ENCODE measurements at regions not wholly inside any gene's neighbourhood (a gene's known extent, or its start where the extent isn't known, plus 50 kb on each side); places are given as distances from the start of the nearest gene placed in this dataset.

DNA sequence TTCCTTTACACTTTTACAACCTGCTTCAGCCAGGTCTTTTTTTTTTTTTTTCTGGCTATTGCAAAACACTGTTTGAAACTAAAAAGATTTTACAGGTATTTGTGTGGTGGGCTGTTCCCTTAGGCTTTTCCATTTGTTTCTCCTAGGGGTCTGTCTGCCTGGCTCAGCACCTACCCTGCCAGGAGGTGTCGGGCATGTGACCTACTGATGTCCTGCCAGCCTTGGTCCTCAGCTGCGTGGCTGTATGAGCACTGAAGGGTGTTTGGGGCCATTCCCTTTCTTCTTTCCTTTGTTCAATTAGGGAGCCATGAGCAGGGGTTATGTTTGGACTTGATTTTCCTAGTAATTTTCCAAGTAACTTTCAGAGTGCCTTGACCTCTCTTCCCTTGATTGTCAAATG lies 269.2 kb upstream of the SALL1 start:
- WGBS (ENCODE audit: insufficient coverage): 79% methylated on average over 2 of the region's 2 CpGs
- H3K4me3 ChIP-seq (ENCODE audit: low read length): no peak overlapping the region

DNA sequence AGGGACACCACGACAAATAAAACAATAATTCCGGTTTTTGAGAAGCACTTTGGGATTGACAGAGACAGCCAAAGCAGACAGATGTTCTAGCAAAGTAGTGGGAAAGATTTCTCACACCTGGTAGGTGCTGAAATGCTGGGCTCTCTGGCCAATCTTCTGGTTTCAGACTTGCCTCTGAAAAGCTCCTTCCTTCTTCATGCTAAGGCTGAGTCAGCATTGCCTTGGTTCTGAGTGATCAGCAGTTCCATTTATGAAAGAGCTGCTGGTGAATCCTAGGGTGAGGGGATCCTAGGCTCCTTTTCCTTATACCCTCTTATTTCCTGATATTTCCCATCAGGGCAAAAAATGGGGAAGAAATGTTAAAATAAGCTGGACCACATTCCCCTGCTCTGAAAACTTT lies 268.7 kb upstream of the SALL1 start:
- WGBS (ENCODE audit: insufficient coverage): 50% methylated on average over 1 of the region's 2 CpGs
- Histone ChIP-seq H3K36me3 (ENCODE audit: control insufficient read depth, insufficient read depth, low read length) (no peaks in the 10 kb centered on the region), H3K27me3 (ENCODE audit: control insufficient read depth, insufficient read depth, low read length) (no peaks in the 10 kb centered on the region), H3K4me3 (ENCODE audit: low read length) (no peak overlapping the region), H3K9me3 (replicated peaks; ENCODE audit: control insufficient read depth, low read depth, low read length) (no peaks in the 10 kb centered on the region), H3K4me1 (ENCODE audit: control insufficient read depth, insufficient read depth, low read length) (no peaks in the 10 kb centered on the region), H3K27ac (ENCODE audit: low read length) (no peak overlapping the region)
- DNase-seq: peak; percentile 7

More for the DNA sequence above, 269.2 kb upstream of the SALL1 start:
- no peak for DNase-seq
- Histone ChIP-seq H3K4me1 (ENCODE audit: control insufficient read depth, insufficient read depth, low read length) (no peaks in the 10 kb centered on the region), H3K27ac (ENCODE audit: low read length) (no peak overlapping the region), H3K36me3 (ENCODE audit: control insufficient read depth, insufficient read depth, low read length) (no peaks in the 10 kb centered on the region), H3K9me3 (replicated peaks; ENCODE audit: control insufficient read depth, low read depth, low read length) (no peaks in the 10 kb centered on the region), H3K27me3 (ENCODE audit: control insufficient read depth, insufficient read depth, low read length) (no peaks in the 10 kb centered on the region)

DNA sequence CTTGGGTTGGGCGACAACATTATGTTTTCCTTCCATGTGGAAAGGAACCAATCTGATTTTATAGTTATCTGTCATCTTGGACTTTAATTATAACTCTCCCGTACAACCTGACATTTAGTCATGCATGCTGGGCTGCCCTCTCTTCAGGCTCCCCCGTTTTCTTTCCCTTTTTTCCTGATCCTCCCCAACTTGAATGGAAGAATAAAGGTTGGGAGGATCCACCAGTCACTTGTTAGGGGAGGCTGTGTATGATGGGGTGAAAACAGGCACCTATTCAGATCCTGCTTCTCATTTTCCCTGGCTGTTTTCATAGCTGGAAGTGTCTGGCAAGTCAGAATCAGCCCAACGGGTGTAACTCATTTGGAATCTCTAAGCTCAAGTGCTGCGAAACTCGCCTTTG lies 267.2 kb upstream of the SALL1 start:
- Histone ChIP-seq H3K27ac (ENCODE audit: low read length) (no peak overlapping the region), H3K4me3 (ENCODE audit: low read length) (no peak overlapping the region), H3K27me3 (ENCODE audit: control insufficient read depth, insufficient read depth, low read length) (no peaks in the 10 kb centered on the region), H3K9me3 (replicated peaks; ENCODE audit: control insufficient read depth, low read depth, low read length) (no peaks in the 10 kb centered on the region), H3K36me3 (ENCODE audit: control insufficient read depth, insufficient read depth, low read length) (no peaks in the 10 kb centered on the region), H3K4me1 (ENCODE audit: control insufficient read depth, insufficient read depth, low read length) (no peaks in the 10 kb centered on the region)
- 69% methylated on average over 3 of the region's 6 CpGs for WGBS (ENCODE audit: insufficient coverage)
- DNase-seq: no peak

DNA sequence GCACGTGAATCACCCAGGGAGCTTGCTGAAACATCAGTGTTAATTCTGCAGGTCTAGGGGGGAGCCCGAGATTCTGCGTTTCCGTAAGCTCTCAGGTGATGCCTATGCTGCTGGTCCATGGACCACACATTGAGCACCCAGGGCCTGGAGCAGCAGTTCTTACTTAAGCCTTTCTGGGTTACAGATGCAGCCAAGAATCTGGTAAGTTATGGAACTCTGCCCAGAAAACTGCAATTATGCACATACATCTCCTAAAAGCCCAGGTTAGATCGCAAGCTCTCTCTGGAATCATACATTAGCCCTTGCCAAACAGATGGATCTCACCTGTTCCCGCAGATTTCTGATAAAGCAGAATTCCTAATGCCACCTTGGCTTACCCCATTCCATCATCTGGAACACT lies 265.9 kb upstream of the SALL1 start:
- H3K36me3 ChIP-seq (ENCODE audit: control insufficient read depth, insufficient read depth, low read length): no peaks in the 10 kb centered on the region
- peak; percentile 38 for DNase-seq
- no peak overlapping the region for H3K27ac ChIP-seq (ENCODE audit: low read length)
- H3K4me3 ChIP-seq (ENCODE audit: low read length): no peak overlapping the region
- no peaks in the 10 kb centered on the region for H3K4me1 ChIP-seq (ENCODE audit: control insufficient read depth, insufficient read depth, low read length)
- no peaks in the 10 kb centered on the region for H3K9me3 ChIP-seq (replicated peaks; ENCODE audit: control insufficient read depth, low read depth, low read length)
- 32% methylated on average over 6 of the region's 6 CpGs for WGBS (ENCODE audit: insufficient coverage)
- no peaks in the 10 kb centered on the region for H3K27me3 ChIP-seq (ENCODE audit: control insufficient read depth, insufficient read depth, low read length)

DNA sequence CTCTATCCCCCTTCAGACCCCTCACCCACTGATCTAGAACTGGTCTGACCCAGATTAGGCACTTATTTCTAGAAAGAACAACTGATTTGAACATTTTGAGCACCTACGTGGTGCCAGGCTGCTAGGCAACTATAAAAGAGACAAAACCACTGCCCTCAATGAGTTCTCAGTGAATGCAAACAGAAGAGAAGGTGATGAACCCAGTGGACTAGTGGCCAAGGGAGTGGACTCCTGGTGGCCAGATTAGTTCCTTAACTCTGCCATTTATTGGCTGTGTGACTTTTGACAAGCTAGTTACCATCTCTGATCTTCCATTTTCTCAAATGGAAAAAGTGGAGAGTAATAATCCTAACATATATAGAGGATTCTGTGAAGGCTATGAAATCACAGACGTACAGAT lies 259.1 kb upstream of the SALL1 start:
- Histone ChIP-seq H3K9me3 (replicated peaks; ENCODE audit: control insufficient read depth, low read depth, low read length) (no peaks in the 10 kb centered on the region), H3K27ac (ENCODE audit: low read length) (no peak overlapping the region), H3K4me1 (ENCODE audit: control insufficient read depth, insufficient read depth, low read length) (no peaks in the 10 kb centered on the region), H3K27me3 (ENCODE audit: control insufficient read depth, insufficient read depth, low read length) (no peaks in the 10 kb centered on the region), H3K4me3 (ENCODE audit: low read length) (no peak overlapping the region), H3K36me3 (ENCODE audit: control insufficient read depth, insufficient read depth, low read length) (no peaks in the 10 kb centered on the region)
- no CpG with 5 or more reads among the region's 2 CpGs for WGBS (ENCODE audit: insufficient coverage)
- no peak for DNase-seq

DNA sequence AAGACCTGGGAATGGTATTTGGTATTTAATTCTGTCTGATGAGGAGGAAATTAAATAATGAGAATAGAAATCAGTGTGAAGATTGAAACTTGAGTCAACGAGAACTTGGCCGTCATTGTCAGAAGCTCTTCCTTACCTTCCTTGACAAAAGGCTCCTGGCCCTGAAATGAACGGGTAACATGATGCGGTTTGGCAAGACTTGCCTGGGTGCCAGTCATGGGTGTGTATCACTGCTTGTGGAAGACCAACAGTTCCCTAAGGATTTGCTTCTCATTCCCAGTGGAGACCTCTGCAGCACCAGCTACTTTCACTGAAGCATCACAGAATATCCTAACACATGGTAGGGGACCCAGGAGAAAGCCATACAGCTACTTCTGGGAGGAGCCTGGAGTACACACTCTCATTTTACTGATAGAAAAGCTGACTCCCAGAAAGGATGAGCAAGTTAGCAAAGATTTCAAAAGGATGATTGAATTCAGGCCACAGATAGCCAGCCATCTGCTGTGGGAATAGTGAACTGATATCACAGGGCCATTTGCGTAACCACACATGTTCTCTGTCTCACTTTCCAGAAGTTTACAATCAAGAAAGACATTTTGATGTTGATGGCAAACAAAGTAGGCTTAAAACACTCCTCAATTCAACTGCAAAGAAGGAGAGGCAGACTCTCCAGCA lies 258.1 kb upstream of the SALL1 start:
- H3K27ac ChIP-seq (ENCODE audit: low read length): no peak overlapping the region
- H3K9me3 ChIP-seq (replicated peaks; ENCODE audit: control insufficient read depth, low read depth, low read length): no peaks in the 10 kb centered on the region
- no peaks in the 10 kb centered on the region for H3K36me3 ChIP-seq (ENCODE audit: control insufficient read depth, insufficient read depth, low read length)
- 100% methylated on average over 1 of the region's 5 CpGs for WGBS (ENCODE audit: insufficient coverage)
- H3K27me3 ChIP-seq (ENCODE audit: control insufficient read depth, insufficient read depth, low read length): no peaks in the 10 kb centered on the region
- no peak overlapping the region for H3K4me3 ChIP-seq (ENCODE audit: low read length)
- no peaks in the 10 kb centered on the region for H3K4me1 ChIP-seq (ENCODE audit: control insufficient read depth, insufficient read depth, low read length)
- DNase-seq: no peak

DNA sequence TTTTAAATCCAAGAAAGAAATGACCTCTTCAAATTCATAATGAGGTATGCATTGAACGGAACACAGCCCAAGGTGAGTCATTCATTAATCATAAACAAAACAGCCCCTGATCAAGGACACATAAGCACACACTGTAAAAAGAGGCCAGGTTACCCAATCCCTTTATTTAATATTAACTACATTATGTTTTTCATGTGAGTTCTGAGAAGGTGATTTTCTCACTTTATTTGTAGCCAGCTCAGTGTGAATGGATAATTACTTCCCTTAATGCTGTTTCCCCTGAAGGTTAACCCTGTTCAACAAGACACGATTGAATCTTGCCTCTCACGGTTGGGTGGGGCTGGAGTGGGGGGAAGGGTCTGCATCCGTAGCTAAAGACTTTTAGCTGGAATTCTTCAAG lies 257.3 kb upstream of the SALL1 start:
- DNase-seq: no peak
- no peak overlapping the region for H3K27ac ChIP-seq (ENCODE audit: low read length)
- H3K27me3 ChIP-seq (ENCODE audit: control insufficient read depth, insufficient read depth, low read length): no peaks in the 10 kb centered on the region
- H3K36me3 ChIP-seq (ENCODE audit: control insufficient read depth, insufficient read depth, low read length): no peaks in the 10 kb centered on the region
- H3K4me3 ChIP-seq (ENCODE audit: low read length): no peak overlapping the region
- WGBS (ENCODE audit: insufficient coverage): no CpG with 5 or more reads among the region's 4 CpGs
- H3K9me3 ChIP-seq (replicated peaks; ENCODE audit: control insufficient read depth, low read depth, low read length): no peaks in the 10 kb centered on the region
- H3K4me1 ChIP-seq (ENCODE audit: control insufficient read depth, insufficient read depth, low read length): no peaks in the 10 kb centered on the region

DNA sequence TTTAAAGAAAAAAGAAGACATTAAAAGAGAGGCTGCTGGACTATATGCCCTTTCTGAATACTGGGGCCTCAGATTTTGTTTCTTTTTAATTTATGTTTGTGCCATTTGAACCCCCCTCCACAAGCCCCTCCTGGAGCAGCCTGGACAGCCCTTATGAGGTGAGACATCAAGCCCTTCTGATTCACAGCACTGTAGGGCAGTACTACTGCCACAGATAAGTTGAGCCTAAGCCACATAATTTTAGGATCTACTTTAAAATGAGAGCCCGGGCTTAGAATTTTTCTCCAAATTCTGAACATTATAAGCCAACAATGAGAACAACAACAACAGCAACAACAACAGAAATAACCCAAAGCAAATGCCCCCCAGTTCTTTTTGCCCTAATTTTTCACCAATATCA lies 256.9 kb upstream of the SALL1 start:
- Histone ChIP-seq H3K27ac (ENCODE audit: low read length) (no peak overlapping the region), H3K9me3 (replicated peaks; ENCODE audit: control insufficient read depth, low read depth, low read length) (no peaks in the 10 kb centered on the region), H3K4me1 (ENCODE audit: control insufficient read depth, insufficient read depth, low read length) (no peaks in the 10 kb centered on the region), H3K27me3 (ENCODE audit: control insufficient read depth, insufficient read depth, low read length) (no peaks in the 10 kb centered on the region), H3K36me3 (ENCODE audit: control insufficient read depth, insufficient read depth, low read length) (no peaks in the 10 kb centered on the region), H3K4me3 (ENCODE audit: low read length) (no peak overlapping the region)
- no CpG with 5 or more reads among the region's 1 CpG for WGBS (ENCODE audit: insufficient coverage)
- DNase-seq: no peak

DNA sequence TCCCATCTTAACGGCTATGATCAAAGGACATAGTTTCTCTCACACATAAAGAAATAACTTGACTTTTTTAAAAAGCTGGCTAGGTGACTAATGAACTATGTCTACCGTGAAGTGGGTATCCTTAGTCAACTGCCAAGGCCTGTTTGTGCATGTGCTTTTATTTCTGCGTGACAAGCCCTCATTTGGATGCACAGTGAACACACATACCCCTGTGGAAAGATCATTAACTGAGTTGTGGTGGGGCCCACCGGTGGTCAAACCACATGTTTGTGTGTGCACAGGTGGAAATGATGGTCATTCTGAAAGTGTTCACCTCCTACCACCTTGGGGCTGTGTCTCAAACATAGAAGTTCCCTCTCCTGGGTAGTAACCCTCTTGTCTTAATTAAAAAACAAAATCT lies 256.1 kb upstream of the SALL1 start:
- no peaks in the 10 kb centered on the region for H3K9me3 ChIP-seq (replicated peaks; ENCODE audit: control insufficient read depth, low read depth, low read length)
- no peaks in the 10 kb centered on the region for H3K36me3 ChIP-seq (ENCODE audit: control insufficient read depth, insufficient read depth, low read length)
- no peak for DNase-seq
- H3K4me1 ChIP-seq (ENCODE audit: control insufficient read depth, insufficient read depth, low read length): no peaks in the 10 kb centered on the region
- H3K27me3 ChIP-seq (ENCODE audit: control insufficient read depth, insufficient read depth, low read length): no peaks in the 10 kb centered on the region
- no peak overlapping the region for H3K4me3 ChIP-seq (ENCODE audit: low read length)
- no peak overlapping the region for H3K27ac ChIP-seq (ENCODE audit: low read length)
- 92% methylated on average over 2 of the region's 4 CpGs for WGBS (ENCODE audit: insufficient coverage)

DNA sequence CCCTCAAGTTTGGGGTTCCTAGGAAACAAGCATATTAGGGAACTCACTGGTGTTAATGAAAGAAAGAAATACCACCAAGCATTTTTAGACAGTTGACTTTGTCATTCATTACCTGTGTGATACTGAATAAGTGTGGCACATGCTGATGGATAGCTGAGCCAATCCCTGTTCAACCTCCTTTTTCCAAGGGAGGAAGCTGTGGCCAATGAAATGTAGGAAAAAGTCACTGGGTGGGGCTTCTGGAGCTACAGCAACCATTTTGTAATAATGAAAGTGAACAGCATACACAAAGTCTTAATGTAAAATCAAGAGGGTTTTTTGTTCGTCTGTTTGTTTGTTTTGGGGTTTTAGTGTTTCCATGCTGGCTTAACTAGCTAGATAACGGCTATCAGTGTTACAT lies 254.3 kb upstream of the SALL1 start:
- H3K9me3 ChIP-seq (replicated peaks; ENCODE audit: control insufficient read depth, low read depth, low read length): no peaks in the 10 kb centered on the region
- no peak overlapping the region for H3K27ac ChIP-seq (ENCODE audit: low read length)
- H3K4me1 ChIP-seq (ENCODE audit: control insufficient read depth, insufficient read depth, low read length): no peaks in the 10 kb centered on the region
- no peaks in the 10 kb centered on the region for H3K27me3 ChIP-seq (ENCODE audit: control insufficient read depth, insufficient read depth, low read length)
- no peak for DNase-seq
- no peaks in the 10 kb centered on the region for H3K36me3 ChIP-seq (ENCODE audit: control insufficient read depth, insufficient read depth, low read length)
- no CpG with 5 or more reads among the region's 2 CpGs for WGBS (ENCODE audit: insufficient coverage)
- no peak overlapping the region for H3K4me3 ChIP-seq (ENCODE audit: low read length)

DNA sequence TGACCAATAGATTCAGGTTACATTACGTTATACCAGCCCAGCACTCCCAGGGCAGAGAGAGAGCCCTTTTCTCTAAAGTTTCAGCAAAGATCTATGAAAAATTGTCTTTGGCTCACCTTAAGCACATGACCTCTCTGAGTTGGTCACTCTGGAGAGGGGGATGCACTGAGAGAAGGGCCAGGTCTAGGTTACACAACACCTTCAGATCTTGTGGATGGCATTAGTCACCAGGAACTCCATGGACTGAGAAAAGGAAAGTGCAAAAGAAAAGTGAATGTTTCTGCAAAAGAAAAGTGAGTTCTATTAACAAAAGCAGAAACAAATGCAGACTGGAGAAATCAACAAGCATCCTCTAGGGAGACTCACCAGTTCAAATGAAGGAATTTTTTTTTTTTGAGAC lies 253.3 kb upstream of the SALL1 start:
- Histone ChIP-seq H3K9me3 (replicated peaks; ENCODE audit: control insufficient read depth, low read depth, low read length) (no peaks in the 10 kb centered on the region), H3K27ac (ENCODE audit: low read length) (no peak overlapping the region), H3K36me3 (ENCODE audit: control insufficient read depth, insufficient read depth, low read length) (no peaks in the 10 kb centered on the region), H3K4me3 (ENCODE audit: low read length) (no peak overlapping the region), H3K27me3 (ENCODE audit: control insufficient read depth, insufficient read depth, low read length) (no peaks in the 10 kb centered on the region), H3K4me1 (ENCODE audit: control insufficient read depth, insufficient read depth, low read length) (no peaks in the 10 kb centered on the region)
- DNase-seq: no peak
- WGBS (ENCODE audit: insufficient coverage): 80% methylated on average over 1 of the region's 1 CpG
